ENCODE measurements at regions not wholly inside any gene's neighbourhood (a gene's known extent, or its start where the extent isn't known, plus 50 kb on each side); places are given as distances from the start of the nearest gene placed in this dataset.

GRCh38 chr4:138899999-138900398 lies 115.6 kb upstream of the NOCT start:
- no peaks in the 10 kb centered on the region for H3K4me1 Mint-ChIP-seq (ENCODE audit: low read depth, unreplicated experiment)
- no peak for DNase-seq
- H3K9me3 Mint-ChIP-seq (ENCODE audit: unreplicated experiment), result peaks cover 5% of the 10 kb centered on the region
- no peak for TF ChIP-seq CTCF (IDR thresholded peaks at IDR 0.05; ENCODE audit: partially characterized antibody, unreplicated experiment)
- no peak overlapping the region for H3K27ac Mint-ChIP-seq (ENCODE audit: unreplicated experiment)
- no peak overlapping the region for H3K4me3 Mint-ChIP-seq (ENCODE audit: unreplicated experiment)
- H3K36me3 Mint-ChIP-seq (ENCODE audit: unreplicated experiment), result no peaks in the 10 kb centered on the region
- H3K27me3 Mint-ChIP-seq (ENCODE audit: unreplicated experiment), result peaks cover 4% of the 10 kb centered on the region

- no peaks in the 10 kb centered on the region for H3K4me1 Mint-ChIP-seq (ENCODE audit: low read depth, unreplicated experiment)
- peaks cover 4% of the 10 kb centered on the region for H3K27me3 Mint-ChIP-seq (ENCODE audit: unreplicated experiment)
- H3K4me3 Mint-ChIP-seq (ENCODE audit: unreplicated experiment), result no peak overlapping the region
- no peak for DNase-seq
- H3K36me3 Mint-ChIP-seq (ENCODE audit: unreplicated experiment), result no peaks in the 10 kb centered on the region
- H3K9me3 Mint-ChIP-seq (ENCODE audit: unreplicated experiment), result peaks cover 2% of the 10 kb centered on the region
- no peak overlapping the region for H3K27ac Mint-ChIP-seq (ENCODE audit: unreplicated experiment)
- TF ChIP-seq CTCF (IDR thresholded peaks at IDR 0.05; ENCODE audit: partially characterized antibody, unreplicated experiment), result no peak
These were observed 117.3 kb upstream of the NOCT start for GRCh38 chr4:138898282-138898681.

GRCh38 chr4:138897811-138898226 lies 117.8 kb upstream of the NOCT start:
- no peak overlapping the region for H3K4me3 Mint-ChIP-seq (ENCODE audit: unreplicated experiment)
- no peaks in the 10 kb centered on the region for H3K4me1 Mint-ChIP-seq (ENCODE audit: low read depth, unreplicated experiment)
- peaks cover 4% of the 10 kb centered on the region for H3K27me3 Mint-ChIP-seq (ENCODE audit: unreplicated experiment)
- H3K36me3 Mint-ChIP-seq (ENCODE audit: unreplicated experiment), result no peaks in the 10 kb centered on the region
- no peak for DNase-seq
- H3K9me3 Mint-ChIP-seq (ENCODE audit: unreplicated experiment), result peaks cover 2% of the 10 kb centered on the region
- no peak for TF ChIP-seq CTCF (IDR thresholded peaks at IDR 0.05; ENCODE audit: partially characterized antibody, unreplicated experiment)
- no peak overlapping the region for H3K27ac Mint-ChIP-seq (ENCODE audit: unreplicated experiment)

GRCh38 chr4:138894709-138895108 lies 120.9 kb upstream of the NOCT start:
- H3K36me3 Mint-ChIP-seq (ENCODE audit: unreplicated experiment), result no peaks in the 10 kb centered on the region
- DNase-seq, result no peak
- peaks cover 7% of the 10 kb centered on the region for H3K4me1 Mint-ChIP-seq (ENCODE audit: low read depth, unreplicated experiment)
- H3K27me3 Mint-ChIP-seq (ENCODE audit: unreplicated experiment), result peaks cover 6% of the 10 kb centered on the region
- no peak overlapping the region for H3K4me3 Mint-ChIP-seq (ENCODE audit: unreplicated experiment)
- no peak overlapping the region for H3K27ac Mint-ChIP-seq (ENCODE audit: unreplicated experiment)
- no peak for TF ChIP-seq CTCF (IDR thresholded peaks at IDR 0.05; ENCODE audit: partially characterized antibody, unreplicated experiment)
- H3K9me3 Mint-ChIP-seq (ENCODE audit: unreplicated experiment), result peaks cover 2% of the 10 kb centered on the region

GRCh38 chr4:138894011-138894410 lies 121.6 kb upstream of the NOCT start:
- Mint-ChIP-seq H3K4me1 (ENCODE audit: low read depth, unreplicated experiment) (peaks cover 7% of the 10 kb centered on the region), H3K27ac (ENCODE audit: unreplicated experiment) (no peak overlapping the region), H3K36me3 (ENCODE audit: unreplicated experiment) (no peaks in the 10 kb centered on the region), H3K4me3 (ENCODE audit: unreplicated experiment) (no peak overlapping the region), H3K27me3 (ENCODE audit: unreplicated experiment) (peaks cover 6% of the 10 kb centered on the region), H3K9me3 (ENCODE audit: unreplicated experiment) (peaks cover 2% of the 10 kb centered on the region)
- TF ChIP-seq CTCF (IDR thresholded peaks at IDR 0.05; ENCODE audit: partially characterized antibody, unreplicated experiment), result no peak
- no peak for DNase-seq
